ENCODE measurements at regions not wholly inside any gene's neighbourhood (a gene's known extent, or its start where the extent isn't known, plus 50 kb on each side); places are given as distances from the start of the nearest gene placed in this dataset.

DNA sequence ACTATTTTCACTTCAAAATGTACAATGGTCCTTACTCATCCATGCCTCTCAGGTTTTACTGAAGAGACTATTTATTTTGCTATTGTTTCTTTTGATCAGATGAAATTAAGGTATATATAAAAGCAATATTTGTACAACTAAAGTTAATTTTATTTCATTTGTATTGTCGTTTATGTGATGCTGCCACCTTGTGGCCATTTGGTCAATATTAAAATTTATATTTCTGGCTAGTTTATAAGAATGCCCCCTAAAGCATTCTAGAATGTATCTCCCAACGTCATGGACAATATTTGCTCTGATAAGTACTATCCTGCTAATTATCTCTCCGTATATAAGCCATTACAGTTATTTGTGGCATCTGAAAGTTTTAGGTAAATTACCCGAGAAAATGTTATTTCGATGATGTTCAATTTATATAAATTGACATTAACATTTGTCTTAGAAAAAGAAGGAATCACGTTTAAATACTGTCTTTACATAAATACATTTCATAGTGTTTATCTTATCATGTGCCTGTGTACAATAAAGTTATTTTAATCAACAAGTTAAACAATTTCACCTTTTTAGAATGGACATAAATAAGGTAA is 680.0 kb downstream of the TAF11L14 start:
- H3K27me3 ChIP-seq (ENCODE audit: insufficient read depth, poor library complexity, severe bottlenecking): no peaks in the 10 kb centered on the region
- H3K4me3 ChIP-seq (replicated peaks; ENCODE audit: insufficient read depth, low read length): no peak overlapping the region
- H3K27ac ChIP-seq (replicated peaks): no peak overlapping the region
- TF ChIP-seq GABPA (IDR thresholded peaks at IDR 0.05; ENCODE audit: low read depth) (no peak), REST (IDR thresholded peaks at IDR 0.05; ENCODE audit: insufficient replicate concordance, low read depth) (no peak), SPI1 (IDR thresholded peaks at IDR 0.05; ENCODE audit: borderline replicate concordance, low read depth) (no peak)
- no peak for DNase-seq (ENCODE audit: low read depth in 1 of 2, low spot score in 1 of 2)

DNA sequence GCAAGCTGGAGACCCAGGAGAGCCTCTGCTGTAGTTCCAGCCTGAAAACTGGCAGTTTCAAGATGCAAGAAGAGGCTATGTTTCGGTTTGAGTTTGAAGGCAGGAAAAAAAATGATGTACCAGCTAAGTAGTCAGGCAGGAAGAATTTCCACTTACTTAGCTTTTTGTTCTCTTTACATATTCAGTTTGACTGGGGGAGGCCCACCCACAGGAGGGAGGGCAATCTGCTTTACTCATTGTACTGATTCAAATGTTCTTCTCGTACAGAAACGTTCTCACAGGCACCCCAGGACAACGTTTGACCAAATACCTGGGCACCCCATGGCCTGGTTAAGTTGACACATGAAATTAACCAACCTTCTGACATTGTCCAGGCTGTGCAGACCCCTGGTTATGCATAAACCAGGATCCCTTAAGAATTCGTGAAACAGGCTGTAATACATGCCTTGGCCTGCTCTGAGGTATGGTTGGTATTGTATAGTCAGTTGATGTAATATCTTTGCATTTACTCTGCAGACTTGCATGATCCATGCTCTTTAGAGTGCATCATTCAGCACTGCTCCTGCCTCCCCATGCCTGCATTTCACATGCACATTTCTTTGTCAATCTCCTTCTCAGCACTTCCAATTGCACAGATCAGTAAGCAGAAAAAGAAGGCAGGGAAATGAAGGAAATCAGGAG is 687.1 kb downstream of the TAF11L14 start:
- no peak for TF ChIP-seq GABPA (IDR thresholded peaks at IDR 0.05; ENCODE audit: low read depth)
- TF ChIP-seq CTCF (IDR thresholded peaks at IDR 0.05; ENCODE audit: insufficient read depth, low read length): no peak
- TF ChIP-seq POLR2AphosphoS5 (IDR thresholded peaks at IDR 0.05; ENCODE audit: low read depth): no peak
- TF ChIP-seq REST (IDR thresholded peaks at IDR 0.05; ENCODE audit: insufficient replicate concordance, low read depth): no peak
- TF ChIP-seq SPI1 (IDR thresholded peaks at IDR 0.05; ENCODE audit: borderline replicate concordance, low read depth): no peak
- Histone ChIP-seq H3K27me3 (ENCODE audit: insufficient read depth, poor library complexity, severe bottlenecking) (no peaks in the 10 kb centered on the region), H3K27ac (replicated peaks) (no peak overlapping the region), H3K4me3 (replicated peaks; ENCODE audit: insufficient read depth, low read length) (no peak overlapping the region)
- DNase-seq (ENCODE audit: low read depth in 1 of 2, low spot score in 1 of 2): no peak

DNA sequence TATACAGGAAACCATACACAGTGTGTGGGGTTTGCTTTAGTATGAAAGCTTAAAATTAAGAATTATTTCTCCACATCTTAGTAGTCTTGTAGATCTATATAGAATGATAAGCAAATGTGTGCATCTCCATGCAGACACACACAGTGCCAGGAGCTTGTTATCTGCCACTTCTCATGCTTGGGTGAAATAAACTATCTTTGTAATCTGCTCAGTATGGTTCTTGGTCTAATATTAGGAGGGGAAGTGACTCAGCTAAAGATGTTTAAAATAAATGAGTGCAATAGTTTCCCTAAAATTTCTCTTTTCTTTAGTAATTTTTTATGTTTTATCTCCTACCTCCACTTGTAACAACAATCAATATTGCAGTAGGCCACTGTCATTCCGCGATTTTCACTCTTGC is 689.6 kb downstream of the TAF11L14 start:
- no peak overlapping the region for H3K27ac ChIP-seq (replicated peaks)
- DNase-seq (ENCODE audit: low read depth in 1 of 2, low spot score in 1 of 2): no peak
- no peaks in the 10 kb centered on the region for H3K27me3 ChIP-seq (ENCODE audit: insufficient read depth, poor library complexity, severe bottlenecking)
- no peak overlapping the region for H3K4me3 ChIP-seq (replicated peaks; ENCODE audit: insufficient read depth, low read length)
- TF ChIP-seq GABPA (IDR thresholded peaks at IDR 0.05; ENCODE audit: low read depth): no peak
- no peak for TF ChIP-seq REST (IDR thresholded peaks at IDR 0.05; ENCODE audit: insufficient replicate concordance, low read depth)
- TF ChIP-seq POLR2AphosphoS5 (IDR thresholded peaks at IDR 0.05; ENCODE audit: low read depth): no peak
- no peak for TF ChIP-seq CTCF (IDR thresholded peaks at IDR 0.05; ENCODE audit: insufficient read depth, low read length)
- no peak for TF ChIP-seq SPI1 (IDR thresholded peaks at IDR 0.05; ENCODE audit: borderline replicate concordance, low read depth)

All from HL-60 (cell line).